ENCODE measurements at regions not wholly inside any gene's neighbourhood (a gene's known extent, or its start where the extent isn't known, plus 50 kb on each side); places are given as distances from the start of the nearest gene placed in this dataset.

GRCh38 chr4:18756671-18757070, 735.1 kb upstream of the LCORL start:
- no peaks in the 10 kb centered on the region for H3K27me3 ChIP-seq
- TF ChIP-seq CTCF (IDR thresholded peaks at IDR 0.05) = no peak
- TF ChIP-seq POLR2A (IDR thresholded peaks at IDR 0.05) = no peak
- no peak for TF ChIP-seq EP300 (IDR thresholded peaks at IDR 0.05; ENCODE audit: low read depth)
- TF ChIP-seq POLR2AphosphoS5 (IDR thresholded peaks at IDR 0.05) = no peak
- no peak for DNase-seq
- intact Hi-C loops (cut with DNase I; ENCODE audit: low total_unique reads) = no loop called here
- no peaks in the 10 kb centered on the region for H3K36me3 ChIP-seq
- H3K4me3 ChIP-seq = no peak overlapping the region
- no peak overlapping the region for H3K27ac ChIP-seq
- H3K4me1 ChIP-seq = no peaks in the 10 kb centered on the region
- in situ Hi-C loops (cut with MboI; ENCODE audit: low pct_ligation_motif_present in 1 of 4, low pct_unique_long_range_greater_than_20kb in 1 of 4, low sequenced_read_pairs in 3 of 4) = no loop called here
- H3K9me3 ChIP-seq = no peaks in the 10 kb centered on the region

GRCh38 chr4:18754180-18754579, 732.6 kb upstream of the LCORL start:
- Histone ChIP-seq H3K9me3 (no peaks in the 10 kb centered on the region), H3K4me1 (no peaks in the 10 kb centered on the region), H3K27ac (no peak overlapping the region), H3K27me3 (no peaks in the 10 kb centered on the region), H3K36me3 (no peaks in the 10 kb centered on the region), H3K4me3 (no peak overlapping the region)
- in situ Hi-C loops (cut with MboI; ENCODE audit: low pct_ligation_motif_present in 1 of 4, low pct_unique_long_range_greater_than_20kb in 1 of 4, low sequenced_read_pairs in 3 of 4) (no loop called here), intact Hi-C loops (cut with DNase I; ENCODE audit: low total_unique reads) (no loop called here)
- no peak for DNase-seq
- TF ChIP-seq POLR2AphosphoS5 (IDR thresholded peaks at IDR 0.05) (no peak), POLR2A (IDR thresholded peaks at IDR 0.05) (no peak), EP300 (IDR thresholded peaks at IDR 0.05; ENCODE audit: low read depth) (no peak), CTCF (IDR thresholded peaks at IDR 0.05) (no peak)
- 51 to 65% methylated on average over 2 of the region's 2 CpGs for WGBS, 2 donors (ENCODE audit: low coverage in 1 of 2)

GRCh38 chr4:18751083-18751482, 729.5 kb upstream of the LCORL start:
- intact Hi-C loops (cut with DNase I; ENCODE audit: low total_unique reads) (no loop called here), in situ Hi-C loops (cut with MboI; ENCODE audit: low pct_ligation_motif_present in 1 of 4, low pct_unique_long_range_greater_than_20kb in 1 of 4, low sequenced_read_pairs in 3 of 4) (no loop called here)
- WGBS, 2 donors (ENCODE audit: low coverage in 1 of 2) = 77 to 79% methylated on average over 1 of the region's 1 CpG
- Histone ChIP-seq H3K9me3 (no peaks in the 10 kb centered on the region), H3K4me1 (no peaks in the 10 kb centered on the region), H3K4me3 (no peak overlapping the region), H3K27ac (no peak overlapping the region), H3K36me3 (no peaks in the 10 kb centered on the region), H3K27me3 (no peaks in the 10 kb centered on the region)
- TF ChIP-seq POLR2AphosphoS5 (IDR thresholded peaks at IDR 0.05) = no peak
- no peak for TF ChIP-seq CTCF (IDR thresholded peaks at IDR 0.05)
- no peak for TF ChIP-seq EP300 (IDR thresholded peaks at IDR 0.05; ENCODE audit: low read depth)
- no peak for TF ChIP-seq POLR2A (IDR thresholded peaks at IDR 0.05)
- no peak for DNase-seq

GRCh38 chr4:18749391-18749790, 727.8 kb upstream of the LCORL start:
- DNase-seq = no peak
- no peak for TF ChIP-seq POLR2A (IDR thresholded peaks at IDR 0.05)
- no peak for TF ChIP-seq POLR2AphosphoS5 (IDR thresholded peaks at IDR 0.05)
- Histone ChIP-seq H3K4me3 (no peak overlapping the region), H3K9me3 (no peaks in the 10 kb centered on the region), H3K4me1 (no peaks in the 10 kb centered on the region), H3K27me3 (no peaks in the 10 kb centered on the region), H3K36me3 (no peaks in the 10 kb centered on the region), H3K27ac (no peak overlapping the region)
- intact Hi-C loops (cut with DNase I; ENCODE audit: low total_unique reads) = no loop called here
- in situ Hi-C loops (cut with MboI; ENCODE audit: low pct_ligation_motif_present in 1 of 4, low pct_unique_long_range_greater_than_20kb in 1 of 4, low sequenced_read_pairs in 3 of 4) = no loop called here
- WGBS, 2 donors (ENCODE audit: low coverage in 1 of 2) = 31 to 79% methylated on average over 1 to 2 of the region's 2 CpGs

- Histone ChIP-seq H3K36me3 (no peaks in the 10 kb centered on the region), H3K4me3 (no peak overlapping the region), H3K4me1 (peaks cover 0 to 11% (median 2%) of the 10 kb centered on the region in 4 donors), H3K27me3 (no peaks in the 10 kb centered on the region), H3K9me3 (no peaks in the 10 kb centered on the region), H3K27ac (no peak overlapping the region)
- no peak for TF ChIP-seq POLR2AphosphoS5 (IDR thresholded peaks at IDR 0.05)
- no peak for TF ChIP-seq CTCF (IDR thresholded peaks at IDR 0.05)
- no peak for TF ChIP-seq POLR2A (IDR thresholded peaks at IDR 0.05)
- TF ChIP-seq EP300 (IDR thresholded peaks at IDR 0.05; ENCODE audit: low read depth) = no peak
- in situ Hi-C loops (cut with MboI; ENCODE audit: low pct_ligation_motif_present in 1 of 4, low pct_unique_long_range_greater_than_20kb in 1 of 4, low sequenced_read_pairs in 3 of 4) (no loop called here), intact Hi-C loops (cut with DNase I; ENCODE audit: low total_unique reads) (no loop called here)
- no peak for DNase-seq
These were observed 715.0 kb upstream of the LCORL start for GRCh38 chr4:18736551-18736950.

Measured in transverse colon (tissue), 4 donors.